ENCODE measurements at regions not wholly inside any gene's neighbourhood (a gene's known extent, or its start where the extent isn't known, plus 50 kb on each side); places are given as distances from the start of the nearest gene placed in this dataset.

DNA sequence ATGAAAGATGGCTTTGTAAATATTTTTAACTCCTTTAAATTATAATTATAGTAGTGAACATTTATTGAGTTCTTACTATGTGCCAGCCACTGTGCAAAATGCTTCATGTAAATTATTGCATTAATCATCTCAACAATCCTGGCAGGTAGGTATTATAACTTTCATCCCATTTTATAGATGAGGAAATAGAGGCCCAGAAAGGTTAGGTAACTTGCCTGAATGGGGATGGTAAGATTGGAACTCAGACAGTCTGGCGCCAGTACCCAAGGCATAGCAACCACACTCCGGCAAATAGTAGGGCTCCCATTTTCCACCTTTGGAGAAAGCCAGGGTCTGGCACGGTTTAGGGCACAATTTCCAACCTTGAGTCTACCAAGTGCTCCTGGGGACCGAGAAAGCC lies 129.8 kb downstream of the VEGFA start (continued):
- TF ChIP-seq, protein P1, sequence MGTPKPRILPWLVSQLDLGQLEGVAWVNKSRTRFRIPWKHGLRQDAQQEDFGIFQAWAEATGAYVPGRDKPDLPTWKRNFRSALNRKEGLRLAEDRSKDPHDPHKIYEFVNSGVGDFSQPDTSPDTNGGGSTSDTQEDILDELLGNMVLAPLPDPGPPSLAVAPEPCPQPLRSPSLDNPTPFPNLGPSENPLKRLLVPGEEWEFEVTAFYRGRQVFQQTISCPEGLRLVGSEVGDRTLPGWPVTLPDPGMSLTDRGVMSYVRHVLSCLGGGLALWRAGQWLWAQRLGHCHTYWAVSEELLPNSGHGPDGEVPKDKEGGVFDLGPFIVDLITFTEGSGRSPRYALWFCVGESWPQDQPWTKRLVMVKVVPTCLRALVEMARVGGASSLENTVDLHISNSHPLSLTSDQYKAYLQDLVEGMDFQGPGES (IDR thresholded peaks at IDR 0.05; ENCODE audit: low read depth, low read length) = no peak
- TF ChIP-seq NRF1 (IDR thresholded peaks at IDR 0.05; ENCODE audit: low read depth, low read length) = no peak
- TF ChIP-seq TEAD4 (IDR thresholded peaks at IDR 0.05; ENCODE audit: borderline replicate concordance, insufficient read depth) = no peak
- no peak for TF ChIP-seq ELF1 (IDR thresholded peaks at IDR 0.05)

- Histone ChIP-seq H2AFZ (ENCODE audit: low read depth) (no peak overlapping the region), H3K27me3 (ENCODE audit: insufficient read depth) (no peaks in the 10 kb centered on the region), H3K4me3 (ENCODE audit: low read depth in 2 of 2, low read length in 1 of 2) (no peak overlapping the region), H3F3A (replicated peaks; ENCODE audit: insufficient read depth) (no peaks in the 10 kb centered on the region), H3K9me3 (no peaks in the 10 kb centered on the region), H3K9me2 (no peaks in the 10 kb centered on the region), H3K4me2 (no peak overlapping the region), H3K9ac (no peak overlapping the region), H4K20me1 (ENCODE audit: insufficient read depth) (no peaks in the 10 kb centered on the region), H3K79me2 (ENCODE audit: insufficient read depth) (no peaks in the 10 kb centered on the region), H3K36me3 (replicated peaks in 1 of 2; ENCODE audit: control insufficient read depth in 1 of 2, insufficient read depth in 2 of 2, low read length in 1 of 2) (no peaks in the 10 kb centered on the region), H3K27ac (ENCODE audit: low read depth in 2 of 2, low read length in 1 of 2) (no peak overlapping the region; a peak in 1 of 4 replicates), H3K4me1 (ENCODE audit: control insufficient read depth in 1 of 2, insufficient read depth in 2 of 2, low read depth in 1 of 2, low read length in 1 of 2) (peaks cover 0 to 58% of the 10 kb centered on the region in 2 experiments; a peak in 1 of 4 replicates)
- ChIA-PET POLR2A (no interaction called here), CTCF (interaction anchor here (0.9 to 1.9 kb wide), 10 partner anchors 13 to 231 kb away, joined by 3 to 7 read pairs (median 4); partner anchors contain the start of gene VEGFA)
- 86% methylated on average over 4 of the region's 4 CpGs for WGBS (ENCODE audit: low lambda C conversion rate)
- TF ChIP-seq GATA2 (CRISPR knock-in tag; IDR thresholded peaks at IDR 0.05) = no peak
- TF ChIP-seq SMC3 (IDR thresholded peaks at IDR 0.05; ENCODE audit: low read depth, low read length) = no peak
- TF ChIP-seq FOXJ3 (CRISPR knock-in tag; IDR thresholded peaks at IDR 0.05) = no peak
- TF ChIP-seq ZBTB33 (IDR thresholded peaks at IDR 0.05; ENCODE audit: borderline replicate concordance, low read depth) = no peak
- TF ChIP-seq YY1 (IDR thresholded peaks at IDR 0.05; ENCODE audit: low read depth) = no peak
- no peak for TF ChIP-seq FOSL2 (IDR thresholded peaks at IDR 0.05; ENCODE audit: borderline replicate concordance, low read depth)
- TF ChIP-seq JUND (IDR thresholded peaks at IDR 0.05) = no peak
- no peak for TF ChIP-seq ELF1 (IDR thresholded peaks at IDR 0.05)
- no peak for TF ChIP-seq POLR2AphosphoS5 (IDR thresholded peaks at IDR 0.05; ENCODE audit: low read depth, low read length)
- TF ChIP-seq, protein P2, sequence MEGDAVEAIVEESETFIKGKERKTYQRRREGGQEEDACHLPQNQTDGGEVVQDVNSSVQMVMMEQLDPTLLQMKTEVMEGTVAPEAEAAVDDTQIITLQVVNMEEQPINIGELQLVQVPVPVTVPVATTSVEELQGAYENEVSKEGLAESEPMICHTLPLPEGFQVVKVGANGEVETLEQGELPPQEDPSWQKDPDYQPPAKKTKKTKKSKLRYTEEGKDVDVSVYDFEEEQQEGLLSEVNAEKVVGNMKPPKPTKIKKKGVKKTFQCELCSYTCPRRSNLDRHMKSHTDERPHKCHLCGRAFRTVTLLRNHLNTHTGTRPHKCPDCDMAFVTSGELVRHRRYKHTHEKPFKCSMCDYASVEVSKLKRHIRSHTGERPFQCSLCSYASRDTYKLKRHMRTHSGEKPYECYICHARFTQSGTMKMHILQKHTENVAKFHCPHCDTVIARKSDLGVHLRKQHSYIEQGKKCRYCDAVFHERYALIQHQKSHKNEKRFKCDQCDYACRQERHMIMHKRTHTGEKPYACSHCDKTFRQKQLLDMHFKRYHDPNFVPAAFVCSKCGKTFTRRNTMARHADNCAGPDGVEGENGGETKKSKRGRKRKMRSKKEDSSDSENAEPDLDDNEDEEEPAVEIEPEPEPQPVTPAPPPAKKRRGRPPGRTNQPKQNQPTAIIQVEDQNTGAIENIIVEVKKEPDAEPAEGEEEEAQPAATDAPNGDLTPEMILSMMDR (IDR thresholded peaks at IDR 0.05) = no peak
- no peak for TF ChIP-seq MXI1 (IDR thresholded peaks at IDR 0.05; ENCODE audit: low read depth, low read length)
- TF ChIP-seq GABPA (IDR thresholded peaks at IDR 0.05; ENCODE audit: low read depth) = no peak
- TF ChIP-seq SIN3A (IDR thresholded peaks at IDR 0.05; ENCODE audit: borderline replicate concordance, low read depth, low read length) = no peak
- TF ChIP-seq, protein P1 (IDR thresholded peaks at IDR 0.05; ENCODE audit: low read depth, low read length) = no peak
- no peak for TF ChIP-seq FOXM1 (IDR thresholded peaks at IDR 0.05; ENCODE audit: low read depth)
- TF ChIP-seq TAF1 (IDR thresholded peaks at IDR 0.05; ENCODE audit: borderline replicate concordance, low read depth, low read length) = no peak
- no peak for TF ChIP-seq NFIC (IDR thresholded peaks at IDR 0.05; ENCODE audit: borderline replicate concordance)
- no peak for DNase-seq
Observed at GRCh38 chr6:43898358-43899131, 128.5 kb downstream of the VEGFA start.

All from SK-N-SH (cell line).